ENCODE measurements at regions not wholly inside any gene's neighbourhood (a gene's known extent, or its start where the extent isn't known, plus 50 kb on each side); places are given as distances from the start of the nearest gene placed in this dataset.

GRCh38 chr5:164553851-164554250 lies 1048.4 kb downstream of the MAT2B start:
- Histone ChIP-seq H3K4me1 (ENCODE audit: control insufficient read depth in 4 of 4, insufficient read depth in 4 of 4, low read length in 3 of 4) (no peaks in the 10 kb centered on the region), H3K4me3 (ENCODE audit: low read depth in 1 of 3, low read length in 3 of 3) (no peak overlapping the region), H3K27me3 (ENCODE audit: control insufficient read depth in 4 of 4, insufficient read depth in 4 of 4, low read length in 3 of 4) (no peaks in the 10 kb centered on the region), H3K36me3 (ENCODE audit: control insufficient read depth in 4 of 4, insufficient read depth in 3 of 4, low read depth in 1 of 4, low read length in 3 of 4) (no peaks in the 10 kb centered on the region), H3K27ac (ENCODE audit: low read depth in 1 of 2, low read length in 2 of 2) (no peak overlapping the region), H3K9me3 (ENCODE audit: control insufficient read depth in 4 of 4, low read length in 3 of 4) (no peaks in the 10 kb centered on the region), H3K9ac (ENCODE audit: low read depth in 1 of 2, low read length in 2 of 2) (no peak overlapping the region)
- TF ChIP-seq CTCF (IDR thresholded peaks at IDR 0.05; ENCODE audit: low read depth, low read length, missing input control), result no peak
- TF ChIP-seq EGR1 (IDR thresholded peaks at IDR 0.05; ENCODE audit: low read depth in 2 of 2), result no peak
- no peak for TF ChIP-seq GABPA (IDR thresholded peaks at IDR 0.05 in 1 of 2, conservative IDR thresholded peaks at IDR 0.05 in 1 of 2)
- no peak for TF ChIP-seq HNF4A (conservative IDR thresholded peaks at IDR 0.05)
- no peak for TF ChIP-seq ZBTB33 (IDR thresholded peaks at IDR 0.05)
- no peak for TF ChIP-seq HNF4G (IDR thresholded peaks at IDR 0.05)
- no peak for DNase-seq (ENCODE audit: low spot score)
- WGBS, result 66% methylated on average over 3 of the region's 3 CpGs

GRCh38 chr5:164555809-164556208 lies 1050.4 kb downstream of the MAT2B start:
- no peak overlapping the region for H3K4me3 ChIP-seq (ENCODE audit: low read depth in 1 of 3, low read length in 3 of 3)
- TF ChIP-seq RAD21 (IDR thresholded peaks at IDR 0.05) (no peak), GABPA (IDR thresholded peaks at IDR 0.05 in 1 of 2, conservative IDR thresholded peaks at IDR 0.05 in 1 of 2) (no peak), NR2F2 (IDR thresholded peaks at IDR 0.05) (no peak), YY1 (IDR thresholded peaks at IDR 0.05) (no peak)
- no peak overlapping the region for H3K27ac ChIP-seq (ENCODE audit: low read depth in 1 of 2, low read length in 2 of 2)
- H3K36me3 ChIP-seq (ENCODE audit: control insufficient read depth in 4 of 4, insufficient read depth in 3 of 4, low read depth in 1 of 4, low read length in 3 of 4), result no peaks in the 10 kb centered on the region
- H3K9ac ChIP-seq (ENCODE audit: low read depth in 1 of 2, low read length in 2 of 2), result no peak overlapping the region
- DNase-seq (ENCODE audit: low spot score), result no peak
- H3K4me1 ChIP-seq (ENCODE audit: control insufficient read depth in 4 of 4, insufficient read depth in 4 of 4, low read length in 3 of 4), result no peaks in the 10 kb centered on the region
- no peaks in the 10 kb centered on the region for H3K27me3 ChIP-seq (ENCODE audit: control insufficient read depth in 4 of 4, insufficient read depth in 4 of 4, low read length in 3 of 4)
- H3K9me3 ChIP-seq (ENCODE audit: control insufficient read depth in 4 of 4, low read length in 3 of 4), result no peaks in the 10 kb centered on the region
- WGBS, result 81% methylated on average over 2 of the region's 2 CpGs

- TF ChIP-seq FOXA2 (IDR thresholded peaks at IDR 0.05) (no peak), CTCF (IDR thresholded peaks at IDR 0.05; ENCODE audit: low read depth, low read length, missing input control) (no peak), EGR1 (IDR thresholded peaks at IDR 0.05; ENCODE audit: low read depth in 2 of 2) (no peak), JUND (IDR thresholded peaks at IDR 0.05) (no peak), NR2F2 (IDR thresholded peaks at IDR 0.05) (no peak), REST (IDR thresholded peaks at IDR 0.05) (no peak), MAX (IDR thresholded peaks at IDR 0.05) (no peak), ATF3 (IDR thresholded peaks at IDR 0.05) (no peak)
- WGBS, result 48% methylated on average over 4 of the region's 4 CpGs
- DNase-seq (ENCODE audit: low spot score), result no peak
Observed at GRCh38 chr5:164560216-164560615, 1054.8 kb downstream of the MAT2B start.

More at GRCh38 chr5:164560216-164560615, 1054.8 kb downstream of the MAT2B start:
- no peaks in the 10 kb centered on the region for H3K4me1 ChIP-seq (ENCODE audit: control insufficient read depth in 4 of 4, insufficient read depth in 4 of 4, low read length in 3 of 4)
- H3K27me3 ChIP-seq (ENCODE audit: control insufficient read depth in 4 of 4, insufficient read depth in 4 of 4, low read length in 3 of 4), result no peaks in the 10 kb centered on the region
- H3K9me3 ChIP-seq (ENCODE audit: control insufficient read depth in 4 of 4, low read length in 3 of 4), result no peaks in the 10 kb centered on the region
- no peak overlapping the region for H3K9ac ChIP-seq (ENCODE audit: low read depth in 1 of 2, low read length in 2 of 2)
- H3K4me3 ChIP-seq (ENCODE audit: low read depth in 1 of 3, low read length in 3 of 3), result no peak overlapping the region
- no peaks in the 10 kb centered on the region for H3K36me3 ChIP-seq (ENCODE audit: control insufficient read depth in 4 of 4, insufficient read depth in 3 of 4, low read depth in 1 of 4, low read length in 3 of 4)
- H3K27ac ChIP-seq (ENCODE audit: low read depth in 1 of 2, low read length in 2 of 2), result no peak overlapping the region

Measured in liver (tissue), 8 donors.